Glomerular visceral epithelial cell (primary cell): ENCODE measurements at regions not wholly inside any gene's neighbourhood (a gene's known extent, or its start where the extent isn't known, plus 50 kb on each side); places are given as distances from the start of the nearest gene placed in this dataset.

Source experiments
- DNase-seq: peaks from one replicate; pipeline ENCODE4 v3.0.0-alpha.2; 2016; ENCODE audit errors: extremely low spot score

DNA sequence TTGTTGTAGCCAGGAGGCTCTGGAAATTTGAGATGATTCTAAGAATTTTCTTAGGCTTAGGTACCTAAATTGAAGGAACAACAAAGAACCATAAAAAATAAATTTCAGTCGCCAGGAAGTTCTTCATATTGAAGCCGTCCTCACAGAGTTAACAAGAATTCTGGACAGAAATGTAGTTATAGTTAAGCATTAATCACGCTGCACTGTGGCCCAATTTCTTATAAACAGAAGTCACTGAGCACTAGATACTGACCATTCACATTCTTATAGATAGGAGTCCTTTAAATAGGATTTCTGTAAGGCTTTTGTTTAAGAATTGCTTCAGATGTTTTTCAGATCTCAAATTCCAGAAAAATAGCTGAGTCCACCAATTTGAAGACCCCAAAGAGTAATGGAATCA is 256.2 kb upstream of the PITRM1 start:
- no peak for DNase-seq

DNA sequence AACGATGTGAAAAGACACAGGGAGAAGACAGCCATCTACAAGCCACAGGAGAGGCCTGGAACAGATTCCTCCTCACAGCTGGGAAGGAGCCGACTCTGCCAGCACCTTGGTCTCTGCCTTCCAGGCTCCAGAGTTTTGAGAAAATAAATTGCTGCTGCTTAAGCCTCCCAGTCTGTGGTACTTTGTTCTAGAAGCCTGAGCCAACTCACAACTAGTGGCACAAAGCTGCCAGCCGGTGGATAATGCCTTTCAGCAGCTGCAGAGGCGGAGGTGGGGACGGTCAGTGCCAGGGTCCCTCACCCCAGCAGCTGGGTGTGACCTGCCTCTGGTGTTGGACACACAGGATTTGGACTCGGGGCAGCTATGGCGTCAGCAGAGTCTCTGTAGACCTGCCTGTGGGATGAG is 255.4 kb upstream of the PITRM1 start:
- no peak for DNase-seq

DNA sequence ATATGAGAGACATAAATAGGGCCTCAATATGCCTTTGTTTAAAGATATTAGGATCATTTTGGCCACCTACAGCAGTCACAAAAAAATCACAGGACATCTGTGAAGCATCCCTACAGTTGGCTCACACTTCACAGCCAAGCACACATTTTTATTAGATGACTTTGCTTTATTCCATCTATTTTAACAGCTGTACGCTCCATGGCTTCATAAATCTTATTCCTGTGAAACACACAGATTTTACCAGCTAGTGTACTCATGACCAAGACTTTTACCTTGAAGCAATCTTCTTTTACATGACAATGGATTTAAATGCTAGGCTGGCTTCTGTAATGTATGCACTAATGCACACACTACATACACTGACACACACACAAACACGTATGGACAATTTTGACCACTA is 254.8 kb upstream of the PITRM1 start:
- no peak for DNase-seq

DNA sequence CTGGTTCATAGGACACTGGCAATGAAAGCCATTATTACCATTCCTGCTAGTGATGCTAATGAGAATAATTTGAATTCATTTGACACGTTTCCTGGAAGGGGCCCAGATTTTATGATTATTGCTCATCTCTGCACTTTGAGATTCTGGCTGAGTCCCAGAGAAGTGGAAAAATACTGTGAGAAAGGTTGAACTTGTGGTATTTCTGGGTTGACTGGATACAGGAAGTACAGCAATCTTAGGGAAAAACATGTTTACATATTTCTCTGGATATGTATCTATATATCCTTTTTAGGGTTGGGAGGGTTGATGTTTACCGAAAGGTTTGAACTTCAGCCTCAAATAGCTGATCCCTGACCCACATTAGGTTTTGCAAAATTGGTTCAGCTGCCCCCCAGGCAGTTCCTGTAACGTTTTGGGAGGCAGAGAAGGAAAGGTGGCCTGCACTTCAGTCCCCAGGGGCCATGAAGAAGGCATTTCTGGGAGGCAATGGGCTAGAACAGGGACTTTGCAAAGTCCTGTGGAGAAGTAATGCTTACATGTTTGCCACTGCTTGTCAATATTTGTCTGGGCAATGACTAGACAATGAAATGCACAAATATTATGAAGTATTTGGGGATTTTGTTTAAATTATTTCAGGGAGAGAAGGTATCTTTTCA is 253.7 kb upstream of the PITRM1 start:
- peak; percentile 79 for DNase-seq

DNA sequence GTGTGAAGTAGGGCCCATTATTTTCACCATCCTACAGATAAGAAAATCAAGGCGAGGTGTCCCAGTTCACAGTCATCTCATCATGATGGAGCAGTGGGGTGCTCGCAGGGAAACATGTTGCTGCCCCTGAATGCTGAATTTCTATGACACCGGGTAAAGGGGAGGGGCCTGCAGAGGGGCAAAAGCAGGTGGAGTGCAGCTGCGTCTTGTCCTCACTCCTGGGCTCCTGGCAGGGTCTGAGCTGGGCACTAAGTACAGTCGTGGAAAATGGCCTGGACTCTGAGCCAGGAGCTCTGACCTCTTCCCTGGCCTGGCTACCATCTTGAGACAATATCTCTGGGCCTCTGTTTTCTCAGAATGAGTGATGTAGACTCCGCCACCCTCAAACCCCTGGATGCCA is 253.1 kb upstream of the PITRM1 start:
- DNase-seq = no peak

DNA sequence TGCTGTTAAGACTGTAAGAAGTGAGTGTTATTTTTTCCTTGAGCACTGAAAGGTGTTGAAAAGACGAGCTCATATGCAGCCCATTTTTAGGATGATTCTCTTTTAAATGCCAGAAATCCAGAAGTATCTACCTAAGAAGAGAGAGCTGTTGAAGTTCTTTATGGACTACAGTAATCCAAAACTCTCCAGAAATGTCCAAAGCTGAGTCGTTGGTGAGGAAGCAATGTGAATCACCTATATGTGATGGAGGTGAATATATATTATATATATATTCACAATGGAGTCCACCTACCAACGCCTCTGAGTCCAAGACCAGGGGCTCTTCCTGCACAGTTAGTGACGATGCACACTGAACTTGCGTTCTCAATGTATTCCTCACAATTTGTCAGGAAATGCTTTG is 252.7 kb upstream of the PITRM1 start:
- DNase-seq = no peak

DNA sequence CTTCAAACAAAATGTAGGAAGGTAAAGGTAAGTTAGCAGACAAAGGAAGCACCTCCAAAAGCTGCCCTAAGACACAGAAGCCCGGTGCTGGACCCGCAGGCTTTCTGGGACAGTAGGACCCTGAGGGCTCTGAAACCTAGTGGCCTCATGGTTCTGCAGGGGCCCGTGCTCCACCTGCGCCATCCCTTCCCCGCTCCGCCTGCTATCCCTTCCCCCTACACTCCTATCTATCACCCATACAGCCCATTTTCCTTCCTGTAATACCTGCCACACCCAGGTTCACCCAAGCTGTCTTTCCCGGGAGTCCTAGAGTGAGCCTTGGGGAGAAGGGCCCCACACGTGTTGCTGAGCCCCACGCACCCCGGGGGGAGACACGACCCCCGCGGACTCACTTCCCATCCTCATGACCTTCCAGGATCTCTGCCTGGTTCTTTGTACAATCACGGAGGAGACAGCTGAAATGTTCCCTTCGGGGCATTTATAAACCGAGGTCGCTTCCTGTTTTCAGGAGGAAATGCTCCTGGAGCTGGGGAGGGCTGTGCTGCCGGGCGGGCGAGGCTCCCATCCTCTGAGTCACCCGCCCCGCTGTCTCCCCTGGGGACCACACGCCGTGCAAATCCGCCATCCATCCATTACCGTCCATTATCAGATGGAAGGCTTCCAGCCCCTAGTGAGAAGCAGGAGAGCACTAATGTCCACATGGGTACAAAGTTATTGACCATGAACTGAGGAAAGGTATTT is 251.7 kb upstream of the PITRM1 start:
- peak; percentile 77 for DNase-seq

DNA sequence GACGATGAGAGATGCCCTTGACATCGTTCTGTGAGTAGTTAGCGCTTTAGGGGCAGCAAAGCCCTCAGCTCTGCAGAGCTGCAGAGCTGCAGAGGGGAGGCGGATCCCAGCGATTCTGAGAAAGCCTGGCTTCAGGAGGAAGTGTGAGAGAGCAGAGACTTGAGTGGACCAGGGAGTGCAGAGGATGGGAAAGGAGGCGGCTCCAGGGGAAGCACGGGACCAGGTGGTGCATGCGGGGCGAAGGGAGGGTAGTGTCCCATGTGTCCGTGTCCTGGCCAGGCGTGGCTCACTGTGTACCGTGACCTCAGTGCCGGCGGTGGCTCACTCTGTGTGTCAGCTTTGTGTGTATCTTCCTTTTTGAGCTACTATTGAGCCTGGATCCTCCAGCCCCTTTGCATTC is 250.8 kb upstream of the PITRM1 start:
- no peak for DNase-seq

DNA sequence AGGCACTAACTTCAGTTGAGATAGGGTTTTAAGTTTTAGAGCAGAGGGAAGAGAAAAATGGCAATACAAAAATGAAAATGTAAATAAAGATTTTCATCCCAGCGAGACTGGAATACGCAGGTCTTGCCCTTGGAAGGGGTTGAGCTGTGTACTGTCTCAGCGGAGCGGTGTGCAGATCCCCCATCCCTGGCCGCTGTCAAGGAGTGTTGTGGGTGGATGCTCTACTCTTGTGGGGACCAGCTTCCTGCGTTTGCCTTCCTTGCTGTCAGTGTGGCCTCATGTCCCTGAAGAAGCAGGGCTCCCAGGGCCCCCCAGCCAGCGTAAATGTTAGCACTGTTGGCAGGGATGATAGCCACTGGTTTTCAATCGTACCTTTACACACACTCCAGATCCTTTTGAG is 249.7 kb upstream of the PITRM1 start:
- no peak for DNase-seq

DNA sequence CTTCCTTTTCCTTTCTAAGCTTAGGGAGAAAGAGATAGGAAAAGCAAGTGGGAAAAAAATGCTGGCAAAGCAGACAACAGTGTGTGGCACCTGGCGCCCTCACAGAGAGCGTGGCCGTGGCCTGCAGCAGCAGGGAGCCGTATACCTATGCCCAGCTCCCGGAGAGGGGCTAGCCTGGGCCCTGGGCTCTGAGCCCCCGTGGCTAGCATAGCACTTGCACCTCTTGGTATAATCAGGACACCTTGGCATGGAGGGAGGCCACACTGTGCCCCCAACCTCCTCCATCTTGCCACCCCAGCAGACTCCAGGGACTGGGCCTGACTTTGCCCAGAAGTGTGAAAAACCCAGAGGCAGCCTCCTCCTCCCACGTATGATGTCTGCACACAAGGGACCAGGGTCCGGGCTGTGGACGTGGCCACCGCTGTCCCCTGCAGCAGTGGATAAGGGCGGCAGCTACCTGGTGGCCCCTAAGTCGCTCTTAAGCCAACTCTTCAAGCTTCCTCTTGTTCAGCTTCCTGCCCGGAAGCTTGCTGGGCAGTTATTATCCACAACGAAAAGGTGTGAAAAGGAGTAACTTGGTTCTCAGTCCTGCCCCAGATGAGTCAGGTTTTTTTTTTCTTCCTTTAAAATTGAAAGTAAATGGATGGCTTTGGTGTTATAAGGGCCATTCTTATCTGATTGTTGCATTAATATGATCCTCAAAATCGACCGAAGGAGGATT is 249.1 kb upstream of the PITRM1 start:
- no peak for DNase-seq

DNA sequence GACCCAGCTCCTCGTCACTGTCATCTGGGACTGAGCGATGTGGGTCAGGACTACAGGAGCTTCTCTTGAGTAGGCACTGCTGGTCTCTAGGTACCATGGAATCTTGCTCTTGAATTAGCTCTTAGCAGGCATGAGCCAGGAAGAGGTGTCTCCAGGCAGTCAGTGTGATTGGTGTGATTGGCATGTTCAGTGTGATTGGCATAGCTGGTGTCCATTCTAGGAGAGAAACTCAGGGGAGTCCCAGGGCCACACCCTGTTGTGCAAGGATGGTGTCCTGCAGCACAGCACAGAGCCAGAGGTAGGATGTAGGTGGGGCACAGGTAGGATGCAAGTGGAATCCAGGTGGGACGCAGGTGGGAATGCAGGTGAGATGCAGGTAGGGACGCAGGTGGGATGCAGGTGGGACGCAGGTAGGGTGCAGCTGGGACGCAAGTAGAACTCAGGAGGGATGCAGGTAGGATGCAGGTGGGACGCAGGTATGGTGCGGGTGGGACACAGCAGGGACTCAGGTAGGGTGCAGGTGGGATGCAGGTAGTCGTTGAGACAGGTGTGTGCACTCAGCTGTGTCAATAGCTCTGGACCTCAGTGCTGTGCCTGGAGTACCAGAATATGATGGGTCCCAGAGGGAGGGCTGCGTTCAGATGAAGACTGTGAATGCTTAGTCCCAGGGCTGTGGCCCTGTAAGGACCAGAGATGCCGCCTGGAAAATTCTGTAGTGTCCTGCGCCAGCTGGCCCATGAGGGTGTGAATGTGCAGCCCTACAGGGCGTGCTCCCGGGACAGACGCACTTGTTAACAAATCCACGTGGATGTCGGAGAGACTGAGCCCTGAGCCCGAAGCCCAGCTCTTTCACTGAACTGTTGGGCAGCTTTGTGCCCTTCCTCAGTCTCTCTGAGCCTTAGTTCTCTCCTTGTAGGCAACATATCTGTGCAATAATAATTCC is 248.2 kb upstream of the PITRM1 start:
- no peak for DNase-seq

DNA sequence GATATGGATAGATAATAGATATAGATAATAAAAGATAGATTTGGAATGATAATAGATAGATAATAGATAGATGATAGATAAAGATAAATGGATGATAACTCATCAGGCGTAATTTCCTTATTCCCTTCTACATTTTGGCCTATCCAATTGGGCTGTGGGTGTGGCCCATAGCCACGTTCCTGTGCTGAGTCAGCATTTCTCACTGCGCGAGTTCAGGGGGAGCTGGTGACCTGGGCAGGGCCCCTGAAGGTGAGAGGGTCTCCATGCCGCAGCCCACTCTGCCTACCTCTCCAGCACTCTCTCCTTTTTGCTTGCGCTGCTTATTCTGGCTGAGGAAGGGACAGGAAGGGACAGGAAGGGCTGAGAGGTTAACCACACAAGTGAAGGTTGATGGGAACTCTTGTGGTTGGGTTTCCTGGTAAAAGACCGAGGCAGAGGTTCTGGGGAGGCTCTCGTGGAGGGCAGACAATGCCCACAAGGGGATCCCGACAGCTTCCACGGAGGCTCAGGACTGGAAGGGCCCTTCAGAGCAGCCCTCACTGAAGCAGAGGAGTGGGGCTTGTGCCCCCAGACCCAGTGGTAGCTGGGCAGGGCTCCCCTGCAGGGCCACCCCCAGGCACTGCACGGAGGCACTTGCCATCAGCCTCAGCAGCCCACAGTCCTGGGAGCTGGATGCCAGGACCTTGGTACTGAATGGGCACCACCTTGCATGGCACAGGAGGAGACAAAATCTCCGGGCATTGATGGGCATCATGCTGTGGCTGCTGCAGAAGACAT is 247.3 kb upstream of the PITRM1 start:
- DNase-seq = no peak

DNA sequence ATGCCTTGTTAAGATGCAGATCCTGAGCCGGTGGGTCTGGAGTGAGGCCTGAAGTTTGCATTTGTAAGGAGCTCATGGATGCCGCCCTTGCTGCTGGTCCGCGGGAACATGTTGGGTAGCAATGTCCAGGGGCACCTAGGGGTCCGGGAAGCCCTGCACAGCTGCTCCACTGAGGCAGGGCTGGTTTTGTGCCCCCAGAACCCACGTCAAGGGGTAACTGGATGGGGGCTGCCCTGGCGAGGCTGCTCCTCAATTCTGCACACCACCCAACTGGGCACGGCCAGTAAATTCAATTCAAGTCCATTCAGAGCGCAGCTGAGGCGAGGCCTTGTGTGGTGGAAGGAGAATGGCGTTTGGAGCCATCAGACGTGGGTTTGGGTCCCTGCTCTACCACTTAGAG is 246.3 kb upstream of the PITRM1 start:
- DNase-seq = no peak

DNA sequence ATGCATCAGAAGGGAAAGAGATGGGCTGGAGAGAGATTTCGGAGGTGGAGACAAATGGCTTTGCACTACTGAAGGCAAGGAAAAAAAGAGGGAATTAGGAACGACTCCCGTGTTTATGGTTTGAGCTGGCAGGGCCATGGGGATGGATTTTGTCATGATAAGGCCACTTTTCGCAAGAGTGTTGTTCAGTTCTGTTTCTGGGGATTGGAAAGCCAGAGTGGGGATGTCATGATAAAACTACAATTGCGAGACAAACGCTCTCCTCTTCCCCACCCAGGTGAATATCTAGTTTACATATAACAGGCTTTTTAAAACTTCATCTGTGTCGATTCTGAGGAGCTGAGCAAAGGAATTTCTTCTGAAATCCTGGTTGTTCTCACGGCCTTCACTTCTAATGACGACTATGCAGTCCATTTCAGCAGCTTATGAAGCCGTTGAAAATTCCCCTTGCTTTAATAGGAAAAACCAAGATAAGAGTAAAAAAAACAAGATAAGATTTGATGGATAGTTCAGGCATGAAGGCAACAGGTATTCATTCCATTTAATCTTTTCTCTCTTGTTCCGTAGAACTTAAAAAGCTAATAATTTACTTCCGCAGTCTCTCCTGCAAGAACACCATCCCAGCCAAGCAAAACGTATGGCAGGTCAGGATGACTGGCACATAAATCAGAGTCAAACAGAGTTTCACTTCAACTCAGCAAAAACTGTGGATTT is 245.6 kb upstream of the PITRM1 start:
- DNase-seq = no peak

DNA sequence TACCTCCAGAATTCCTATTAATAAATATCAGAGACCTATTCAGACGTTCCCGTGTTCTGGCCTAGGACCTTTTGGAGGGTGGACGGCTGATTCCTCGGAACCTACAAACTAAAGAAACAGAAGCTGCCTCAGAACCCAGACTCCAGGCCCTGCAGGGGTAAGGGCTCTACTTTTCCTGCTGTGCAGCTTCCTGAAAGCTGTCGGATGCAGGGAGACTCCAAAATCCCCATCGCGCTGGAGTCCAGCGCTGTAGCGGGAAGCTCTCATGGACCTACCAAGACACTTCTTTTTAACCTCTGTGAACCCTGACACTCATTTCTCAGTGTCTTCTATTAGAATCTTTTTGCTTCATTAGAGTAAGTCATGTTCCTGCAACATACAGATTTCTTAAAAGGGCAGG is 244.5 kb upstream of the PITRM1 start:
- no peak for DNase-seq

DNA sequence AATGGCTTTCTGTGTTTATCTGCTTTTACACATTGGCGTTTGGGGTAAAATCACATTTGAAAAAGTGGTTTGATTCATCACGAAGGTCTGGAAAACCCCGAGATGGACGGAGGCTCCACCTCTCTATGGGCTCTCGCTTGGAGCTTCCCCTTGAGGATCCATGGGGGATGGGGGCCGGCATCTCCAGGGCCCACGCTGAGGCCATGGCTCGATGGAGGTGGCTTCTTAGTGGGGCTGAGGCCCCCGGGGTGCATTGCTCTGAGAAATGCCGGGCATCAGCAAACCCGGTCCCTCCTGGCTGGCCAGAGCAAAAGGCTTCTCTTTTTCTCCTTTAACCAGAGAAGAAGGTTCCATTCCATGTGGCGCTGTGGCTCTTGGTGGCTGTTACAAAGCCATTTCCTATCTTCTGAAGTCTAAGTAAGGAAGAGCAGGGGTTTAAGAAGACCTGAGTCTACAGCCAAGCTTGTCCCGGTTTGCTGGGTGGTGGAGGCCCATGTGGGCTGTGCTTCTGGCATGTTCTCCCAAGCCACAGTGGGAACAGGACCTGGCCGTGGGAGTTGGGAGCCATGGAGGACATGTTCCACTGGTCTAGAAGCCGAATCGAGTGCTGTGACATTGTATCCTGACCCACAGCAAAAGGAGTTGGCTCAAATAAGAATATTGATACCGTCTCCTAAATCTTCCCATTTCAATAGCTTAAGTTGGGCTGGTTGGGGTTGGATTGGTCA is 243.5 kb upstream of the PITRM1 start:
- no peak for DNase-seq

DNA sequence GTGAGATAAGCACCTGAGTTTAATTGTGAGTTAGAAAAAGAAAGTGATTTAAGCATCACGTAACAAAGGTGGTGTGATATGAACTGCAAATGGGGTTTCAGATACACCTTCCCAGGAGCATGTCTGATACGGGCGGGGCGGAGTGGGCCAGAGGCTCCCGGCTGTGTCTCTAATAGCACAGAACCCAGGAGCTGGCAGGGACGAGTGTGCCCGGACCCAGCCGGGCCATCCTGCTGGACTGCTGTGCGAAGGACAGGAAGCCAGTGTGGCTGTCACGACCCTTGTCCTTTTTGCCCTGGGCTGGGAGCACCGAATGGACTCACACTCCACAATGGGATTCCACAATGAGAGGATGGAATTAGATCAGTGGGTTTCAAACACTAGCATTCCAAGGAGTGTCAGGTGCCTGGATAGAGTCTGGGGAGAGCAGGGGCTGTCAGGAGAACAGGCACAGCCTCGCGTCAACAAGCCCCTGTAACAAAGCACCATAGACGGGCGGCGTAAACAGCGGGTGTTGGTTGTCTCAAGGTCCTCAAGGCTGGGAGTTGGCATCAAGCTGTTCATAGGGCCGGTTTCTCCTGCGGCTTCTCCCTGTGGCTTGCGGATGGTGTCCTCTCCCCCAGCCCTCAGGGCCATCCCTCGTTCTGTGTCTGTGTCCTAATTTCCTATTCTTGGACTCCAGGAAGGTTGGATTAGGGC is 242.6 kb upstream of the PITRM1 start:
- DNase-seq = no peak

DNA sequence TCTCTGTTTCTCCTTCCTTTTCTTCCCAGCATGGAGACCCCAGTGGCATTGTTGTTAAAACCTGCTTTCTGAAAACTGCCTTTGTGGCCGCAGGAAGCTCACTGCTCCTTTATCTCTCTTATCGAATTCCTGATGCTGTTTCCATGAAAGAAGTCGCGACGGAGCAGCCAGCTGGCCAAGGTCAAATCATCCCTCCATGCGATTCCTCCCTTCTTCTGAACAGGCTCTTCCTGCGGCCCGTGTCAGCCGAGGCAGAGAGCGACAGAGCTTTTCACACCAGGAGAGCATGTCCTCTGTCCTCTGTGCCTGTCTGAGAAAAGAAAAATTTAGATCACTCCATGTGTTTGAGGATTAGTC is 242.1 kb upstream of the PITRM1 start:
- DNase-seq = no peak

DNA sequence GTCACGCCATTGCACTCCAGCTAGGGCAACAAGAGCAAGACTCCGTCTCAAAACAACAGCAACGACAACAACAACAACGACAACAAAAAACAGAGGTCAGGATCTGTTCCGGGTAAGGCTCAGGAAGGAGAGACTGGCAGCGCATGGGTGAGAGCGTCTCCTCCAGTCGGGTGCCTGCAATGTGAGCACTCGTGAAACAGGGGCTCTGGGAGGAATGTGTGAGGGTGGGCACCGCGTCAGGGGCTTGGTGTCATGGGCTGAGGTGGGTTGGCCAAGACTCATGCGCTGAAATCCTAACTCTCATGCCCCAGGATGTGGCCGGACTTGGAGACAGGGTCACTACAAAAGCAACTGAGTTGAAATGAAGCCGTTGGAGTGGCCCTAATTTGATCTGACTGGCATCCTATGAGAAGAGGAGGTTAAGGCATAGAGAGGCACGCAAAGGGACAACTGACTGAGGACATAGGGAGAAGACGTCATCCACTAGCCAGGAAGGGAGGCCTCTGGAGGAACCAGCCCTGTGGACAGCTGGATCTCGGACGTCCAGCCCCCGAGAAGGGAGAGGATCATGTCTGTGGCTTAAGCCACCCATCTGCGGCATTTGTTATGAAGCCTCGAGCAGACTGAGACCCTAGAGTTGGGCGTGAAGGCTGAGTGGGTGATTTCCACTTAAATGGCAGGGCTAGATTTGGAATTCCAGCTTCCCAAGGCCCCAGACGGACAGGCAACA is 241.5 kb upstream of the PITRM1 start:
- no peak for DNase-seq
